Amygdala (tissue), 56 donors: ENCODE measurements at regions not wholly inside any gene's neighbourhood (a gene's known extent, or its start where the extent isn't known, plus 50 kb on each side); places are given as distances from the start of the nearest gene placed in this dataset.

Experiments used
- DNase-seq, 56 donors: peaks; one replicate each; lab custom pipeline; 2025; lab: John Stamatoyannopoulos, UW

GRCh38 chrY:7465185-7465621 is 553.7 kb upstream of the AMELY start:
- peak in 15 of 56 donors; percentile 0 to 14 (median 0) for DNase-seq

DNA sequence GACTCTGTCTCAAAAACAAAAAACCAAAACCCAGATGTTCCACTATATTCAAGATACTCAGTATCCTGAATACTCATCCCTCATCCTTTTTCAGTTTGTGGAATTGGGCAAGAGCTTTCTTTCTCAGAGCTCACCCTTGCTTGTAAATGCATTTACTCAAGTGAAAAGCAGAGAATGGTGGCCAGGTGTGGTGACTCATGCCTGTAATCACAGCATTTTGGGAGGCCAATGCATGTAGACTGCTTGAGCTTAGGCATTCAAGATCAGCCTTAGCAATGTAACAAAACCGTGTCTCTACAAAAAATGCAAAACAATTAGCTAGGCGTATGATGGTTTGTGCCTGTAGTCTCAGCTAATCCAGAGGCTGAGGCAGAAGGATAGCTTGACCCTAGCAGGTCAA is 553.2 kb upstream of the AMELY start:
- no peak for DNase-seq

DNA sequence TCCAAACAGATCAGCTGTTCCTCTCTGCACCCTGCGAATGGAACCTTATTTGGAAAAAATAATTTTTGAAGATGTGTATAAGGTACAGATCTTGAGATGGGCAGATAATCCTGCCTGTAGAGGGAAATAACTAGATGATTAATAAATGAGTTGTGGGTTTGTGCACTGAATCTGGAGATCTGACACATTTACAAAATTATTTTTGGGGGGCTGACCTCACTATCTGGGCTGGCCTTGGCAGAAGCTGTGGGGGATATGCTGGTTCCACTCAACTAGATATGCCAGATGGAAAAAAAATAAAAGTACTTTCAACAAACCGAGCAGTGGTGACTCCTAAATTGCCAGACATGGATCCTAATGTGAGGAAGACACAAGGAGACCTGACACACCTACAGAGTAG is 552.2 kb upstream of the AMELY start:
- DNase-seq: no peak

DNA sequence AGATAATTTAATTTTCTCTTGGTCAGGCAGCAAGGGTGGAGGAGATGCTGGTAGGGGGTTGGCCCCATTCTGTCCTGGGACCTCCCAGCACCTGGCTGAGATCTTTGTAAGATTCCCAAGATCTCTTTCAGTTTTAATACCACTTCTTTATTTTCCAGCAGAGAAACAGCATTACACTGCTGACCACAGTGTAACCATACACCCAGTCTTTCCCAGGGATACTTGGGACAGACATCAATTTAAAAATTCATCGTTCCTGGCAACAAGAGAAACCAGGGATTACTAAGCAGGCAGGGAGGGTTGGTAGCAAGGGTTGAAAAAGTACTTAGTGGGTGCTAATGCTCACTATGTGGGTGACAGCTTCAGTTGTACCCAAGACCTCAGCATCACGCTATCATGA is 551.6 kb upstream of the AMELY start:
- DNase-seq: no peak

DNA sequence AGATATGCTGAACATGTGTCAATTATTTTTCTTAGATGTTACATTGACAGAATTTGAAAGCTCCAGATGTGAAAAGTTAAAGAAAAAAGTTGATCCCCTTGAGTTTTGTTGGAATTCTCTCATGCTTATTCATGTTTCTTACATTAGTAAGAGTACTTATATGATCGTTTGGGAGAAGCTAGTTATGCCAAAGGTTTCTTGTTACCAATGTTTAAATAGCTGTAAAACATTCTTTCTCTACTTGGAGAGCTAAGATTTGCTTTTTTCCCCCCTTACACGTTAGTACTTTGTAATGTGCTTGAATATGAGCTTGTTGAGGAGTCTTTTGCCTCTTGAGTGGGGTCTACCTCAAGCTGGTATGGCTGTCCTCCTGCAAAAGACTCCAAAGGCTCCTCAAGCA is 551.1 kb upstream of the AMELY start:
- no peak for DNase-seq

DNA sequence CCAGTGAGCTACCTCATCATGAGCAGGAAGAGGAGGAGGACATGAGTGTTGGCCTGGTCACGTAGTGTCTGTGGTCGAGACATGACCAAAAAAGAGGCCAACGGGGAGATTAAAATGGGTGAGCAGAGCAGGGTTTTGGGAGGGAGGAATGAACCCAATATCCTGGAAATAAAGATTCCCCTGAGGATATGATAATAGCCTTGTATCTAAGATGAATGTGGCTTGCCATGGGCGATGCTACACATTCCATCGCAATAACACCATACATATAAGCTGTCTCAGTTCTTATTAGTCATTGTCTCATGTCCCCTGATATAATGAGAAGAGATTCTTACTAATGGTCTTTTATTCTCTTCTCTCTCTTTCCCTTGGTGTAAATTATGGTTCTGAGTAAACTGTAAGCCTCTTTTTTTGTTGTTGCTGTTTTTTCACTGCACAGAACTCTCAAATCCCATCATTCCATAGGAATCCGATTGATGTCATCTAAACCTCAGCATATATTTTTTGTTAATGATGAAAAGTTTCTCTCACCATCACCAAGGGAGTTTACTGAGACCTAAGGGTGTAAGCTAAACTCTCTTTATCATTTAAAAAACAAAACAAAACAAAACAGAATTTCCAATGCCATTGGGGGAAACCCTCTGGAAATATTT is 550.4 kb upstream of the AMELY start:
- DNase-seq: no peak

DNA sequence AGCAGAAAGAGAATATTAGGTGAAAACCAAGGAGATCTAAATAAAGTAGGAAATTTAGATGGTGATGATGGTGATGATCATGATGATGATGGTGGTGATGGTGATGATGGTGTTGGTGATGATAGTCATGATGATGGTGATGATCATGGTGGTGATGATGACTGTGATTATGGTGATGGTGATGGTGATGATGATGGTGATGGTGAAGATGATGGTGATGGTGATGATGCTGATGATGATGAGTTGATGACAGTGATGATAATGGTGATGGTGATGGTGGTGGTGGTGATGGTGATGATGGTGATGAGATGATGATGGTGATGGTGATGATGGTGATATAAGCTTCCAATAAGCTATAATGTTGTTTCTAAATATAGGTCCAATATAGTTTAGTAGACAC is 548.2 kb upstream of the AMELY start:
- no peak for DNase-seq

- peak in 1 of 56 donors; percentile 0 for DNase-seq
Observed at GRCh38 chrY:7458301-7459078, 546.9 kb upstream of the AMELY start.

DNA sequence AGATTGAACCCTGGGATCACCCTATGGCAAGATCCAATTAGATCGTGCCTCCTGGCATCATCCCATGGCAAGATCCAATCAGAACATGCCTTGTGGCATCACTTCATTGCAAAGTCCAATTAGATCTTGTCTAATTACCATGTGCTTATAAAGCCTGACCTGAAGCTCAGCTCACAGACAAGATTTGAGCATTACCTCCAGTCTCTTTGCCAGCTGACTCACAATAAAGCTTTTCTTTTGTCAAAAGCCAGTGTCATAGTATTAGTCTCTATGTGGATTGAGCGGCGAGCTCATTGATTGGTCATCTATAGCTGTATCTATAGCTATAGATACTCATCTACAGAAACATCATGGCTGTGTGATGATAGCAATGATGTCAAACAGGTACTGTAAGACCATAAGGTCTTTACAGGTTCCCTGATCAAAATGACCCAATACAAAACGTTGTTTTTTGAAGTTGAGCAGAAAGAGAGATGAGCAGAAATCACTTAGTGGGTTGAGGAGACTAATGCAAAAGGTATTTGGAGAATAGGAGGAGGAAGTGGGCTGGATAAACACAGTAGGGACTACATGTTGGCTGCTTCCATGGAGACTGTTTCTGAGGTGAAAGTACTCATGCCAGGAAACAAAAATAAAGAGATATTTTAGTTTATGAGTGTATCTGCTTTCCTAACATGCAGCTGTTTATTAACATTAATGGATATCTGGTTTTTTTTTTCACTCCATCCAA is 545.9 kb upstream of the AMELY start:
- DNase-seq: no peak

GRCh38 chrY:7455626-7456025 is 544.1 kb upstream of the AMELY start:
- no peak for DNase-seq

GRCh38 chrY:7453336-7453735 is 541.8 kb upstream of the AMELY start:
- DNase-seq: no peak

DNA sequence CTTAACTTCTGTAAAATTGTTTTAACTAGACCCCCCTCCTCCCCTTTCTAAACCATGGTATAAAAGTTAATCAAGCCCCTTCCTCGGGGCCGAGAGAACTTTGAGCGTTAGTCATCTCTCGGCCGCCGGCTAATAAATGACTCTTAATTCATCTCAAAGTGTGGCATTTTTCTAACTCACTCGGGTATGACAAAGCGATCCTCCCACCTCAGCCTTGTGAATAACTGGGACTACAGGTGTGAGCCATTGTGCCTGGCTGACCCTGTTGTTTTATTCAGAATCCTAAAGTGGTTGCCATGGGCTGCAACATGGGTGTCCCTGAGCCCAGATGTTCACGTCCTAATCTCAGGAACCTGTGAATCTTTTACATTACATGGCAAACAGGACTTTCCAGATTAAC is 540.7 kb upstream of the AMELY start:
- no peak for DNase-seq

GRCh38 chrY:7449860-7450259 is 538.3 kb upstream of the AMELY start:
- DNase-seq: no peak

GRCh38 chrY:7448687-7449086 is 537.1 kb upstream of the AMELY start:
- DNase-seq: no peak

- no peak for DNase-seq
Observed at GRCh38 chrY:7447881-7448516, 536.4 kb upstream of the AMELY start.

DNA sequence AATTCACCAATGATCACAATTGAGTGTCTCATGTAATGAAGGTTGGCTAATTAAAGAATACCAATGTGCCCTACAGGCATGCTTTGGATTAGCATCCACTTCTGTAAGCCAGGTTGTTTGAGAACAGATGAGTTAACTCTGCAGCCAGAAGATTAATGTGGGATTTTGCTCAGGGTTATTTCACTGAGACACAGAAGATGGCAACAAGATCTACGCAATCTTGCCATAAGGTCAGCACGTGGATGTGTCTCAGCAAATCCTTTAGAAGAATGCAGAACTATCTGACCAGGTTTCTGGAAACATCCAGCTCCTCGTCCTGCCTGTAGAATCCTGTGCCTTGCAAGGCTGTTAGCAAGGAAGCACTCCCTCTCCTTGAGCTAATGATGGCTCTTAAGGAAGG is 532.6 kb upstream of the AMELY start:
- no peak for DNase-seq

GRCh38 chrY:7440796-7441530 is 529.4 kb upstream of the AMELY start:
- peak in 2 of 56 donors; percentile 0 for DNase-seq

DNA sequence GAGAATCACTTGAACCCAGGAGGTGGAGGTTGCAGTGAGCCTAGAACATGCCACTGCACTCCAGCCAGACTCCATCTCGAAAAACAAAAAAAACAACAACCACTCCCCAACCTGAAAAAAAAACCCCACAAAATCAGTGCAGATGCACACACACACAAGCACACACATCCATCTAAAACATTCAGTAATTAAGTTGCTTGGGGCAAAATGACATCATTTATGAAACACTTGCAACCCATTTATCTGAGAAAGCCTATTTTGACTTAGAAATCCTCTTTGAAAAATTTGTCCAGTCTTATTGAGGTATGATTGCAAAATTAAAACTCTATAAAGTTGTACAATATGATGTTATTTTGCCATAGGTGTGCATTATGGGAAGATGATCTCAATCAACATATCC is 525.5 kb upstream of the AMELY start:
- no peak for DNase-seq

DNA sequence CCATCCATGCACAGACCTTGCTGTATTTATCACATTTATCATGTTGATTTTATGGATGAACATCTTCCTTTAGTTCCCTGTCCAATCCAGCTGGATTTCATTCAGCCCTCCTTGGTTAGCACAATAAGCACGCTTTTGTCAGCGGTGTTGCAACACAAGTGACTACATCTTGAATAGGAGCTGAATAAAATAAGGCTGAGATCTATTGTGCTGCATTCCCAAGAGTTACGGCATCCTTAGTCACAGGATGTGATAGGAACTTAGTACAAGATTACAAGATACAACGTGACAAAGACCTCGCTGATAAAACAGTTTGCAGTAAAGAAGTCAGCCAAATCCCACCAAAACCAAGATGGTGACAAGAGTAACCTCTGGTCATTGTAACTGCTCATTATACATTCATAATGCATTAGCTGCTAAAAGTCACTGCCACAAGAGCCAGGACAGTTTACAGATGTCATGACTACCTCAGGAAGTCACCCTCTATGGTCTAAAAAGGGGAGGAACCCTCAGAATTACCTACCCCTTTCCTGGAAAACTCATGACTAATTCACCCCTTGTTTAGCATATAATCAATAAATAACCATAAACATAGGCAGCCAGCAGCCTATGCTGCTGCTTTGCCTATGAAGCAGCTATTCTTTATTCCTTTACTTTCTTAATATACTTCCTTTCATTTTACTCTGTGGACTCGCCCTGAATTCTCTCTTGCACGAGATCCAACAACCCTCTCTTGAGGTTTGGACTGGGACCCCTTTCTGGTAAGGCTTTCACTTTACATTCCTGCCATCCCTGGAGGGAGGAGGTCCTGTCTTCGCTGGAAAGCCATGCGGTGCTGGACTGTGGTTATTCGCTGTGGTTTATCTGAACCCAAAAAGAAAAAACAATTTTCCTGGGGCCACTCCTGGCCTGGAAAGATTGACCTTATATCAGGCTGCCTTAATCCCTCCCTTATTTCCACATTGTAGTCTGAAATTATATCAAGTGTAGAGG is 522.6 kb upstream of the AMELY start:
- DNase-seq: no peak
